HG03520 (cell line): ENCODE measurements at regions not wholly inside any gene's neighbourhood (a gene's known extent, or its start where the extent isn't known, plus 50 kb on each side); places are given as distances from the start of the nearest gene placed in this dataset.
"Not testable (repeated sequence)": the region's sequence is repeated elsewhere in the genome, so short reads cannot be mapped to it uniquely, and the experiment has no call there.

Experiments used
- ATAC-seq: cut with Tn5 transposase; IDR thresholded peaks from one replicate; pipeline ENCODE4 v1.9.1; 2021; ENCODE audit warnings: mild to moderate bottlenecking, moderate library complexity; ENCODE audit not compliant: unreplicated experiment

DNA sequence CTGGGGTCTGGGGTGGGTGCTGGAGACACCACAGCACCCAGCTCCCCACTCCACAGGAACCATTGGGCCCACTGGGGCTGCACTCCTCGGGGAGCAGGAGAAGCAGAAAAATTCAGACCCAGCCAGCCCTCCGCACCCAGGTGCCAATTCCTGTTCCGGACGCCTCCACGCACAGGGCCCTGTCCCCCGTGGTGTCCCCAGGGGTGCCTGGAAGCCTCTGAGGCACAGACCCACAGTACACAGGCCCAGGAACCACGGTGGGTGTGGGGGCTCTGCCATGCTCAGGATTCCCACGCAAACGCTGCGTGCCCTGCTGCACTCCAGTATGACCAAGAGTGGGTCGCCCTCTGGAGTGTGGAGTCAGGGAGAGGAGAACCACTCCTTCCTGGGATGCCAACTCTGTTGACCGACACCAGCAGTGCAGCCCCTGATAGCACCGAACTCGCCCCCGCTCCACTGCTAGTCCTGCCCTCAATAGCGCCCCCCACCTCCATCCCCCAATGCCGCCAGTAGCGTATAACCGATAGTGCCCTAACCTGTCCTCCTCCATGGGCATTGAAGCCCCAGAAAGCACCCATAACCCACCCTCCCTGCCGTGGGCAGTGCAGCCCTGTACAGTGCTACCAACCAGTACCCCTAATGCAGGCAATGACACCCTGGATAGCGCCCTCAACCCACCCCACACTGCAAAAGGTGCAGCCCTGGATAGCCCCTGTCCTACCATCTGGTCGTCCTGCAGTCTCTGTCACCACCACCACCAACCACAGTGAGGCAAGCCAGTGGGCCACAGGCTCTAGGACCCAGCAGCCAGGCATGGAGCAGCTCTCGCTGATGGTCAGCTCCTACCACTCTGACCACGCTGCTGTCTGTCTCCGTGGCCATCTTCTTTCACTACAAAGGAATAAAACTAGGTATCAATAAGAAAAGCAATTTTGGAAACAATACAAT is 2877.2 kb downstream of the RPIA start:
- not testable (repeated sequence) for ATAC-seq

DNA sequence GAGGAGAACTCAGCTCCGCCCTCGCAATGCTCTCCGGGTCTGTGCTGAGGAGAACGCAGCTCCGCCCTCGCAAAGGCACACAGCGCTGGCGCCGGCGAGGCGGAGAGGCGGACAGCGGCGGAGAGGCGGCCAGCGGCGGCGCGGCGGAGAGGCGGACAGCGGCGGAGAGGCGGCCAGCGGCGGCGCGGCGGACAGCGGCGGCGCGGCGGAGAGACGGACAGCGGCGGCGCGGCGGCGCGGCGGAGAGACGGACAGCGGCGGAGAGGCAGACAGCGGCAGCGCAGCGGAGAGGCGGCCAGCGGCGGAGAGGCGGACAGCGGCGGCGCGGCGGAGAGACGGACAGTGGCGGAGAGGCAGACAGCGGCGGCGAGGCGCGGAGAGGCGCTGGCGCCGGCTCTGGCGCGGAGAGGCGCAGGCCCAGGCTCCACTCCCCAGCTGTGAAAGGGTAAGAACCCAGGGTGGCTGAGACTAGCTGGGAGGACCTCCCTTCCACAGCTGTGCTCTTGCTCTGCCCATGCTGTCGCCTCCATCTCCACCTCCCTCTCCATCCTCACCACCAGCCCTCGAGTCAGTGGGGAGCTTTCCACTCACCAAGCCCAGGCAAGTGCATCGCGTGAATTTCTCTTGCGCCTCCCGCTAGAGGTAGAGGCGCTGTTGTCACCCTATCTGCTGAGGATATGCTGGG is 2879.9 kb downstream of the RPIA start:
- ATAC-seq = not testable (repeated sequence)

DNA sequence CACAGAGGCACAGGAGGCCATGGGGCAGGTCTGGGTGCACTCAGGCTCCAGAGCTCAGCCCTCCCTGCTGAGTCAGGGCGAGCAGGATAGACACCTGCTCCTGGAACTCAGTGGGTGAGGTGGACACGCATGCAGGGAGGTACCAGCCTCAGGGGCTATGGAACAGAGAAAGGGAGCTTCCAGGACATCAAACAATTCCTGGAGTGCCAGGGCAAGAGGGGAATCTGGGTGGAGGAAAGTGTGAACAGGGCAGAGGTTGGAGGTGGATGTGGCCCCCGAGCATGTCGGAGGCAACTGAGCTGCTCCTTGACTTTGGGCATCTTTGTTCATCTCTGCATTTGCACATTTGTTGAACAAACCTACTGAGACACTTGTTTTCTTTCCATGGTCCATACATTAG is 2881.5 kb downstream of the RPIA start:
- not testable (repeated sequence) for ATAC-seq

DNA sequence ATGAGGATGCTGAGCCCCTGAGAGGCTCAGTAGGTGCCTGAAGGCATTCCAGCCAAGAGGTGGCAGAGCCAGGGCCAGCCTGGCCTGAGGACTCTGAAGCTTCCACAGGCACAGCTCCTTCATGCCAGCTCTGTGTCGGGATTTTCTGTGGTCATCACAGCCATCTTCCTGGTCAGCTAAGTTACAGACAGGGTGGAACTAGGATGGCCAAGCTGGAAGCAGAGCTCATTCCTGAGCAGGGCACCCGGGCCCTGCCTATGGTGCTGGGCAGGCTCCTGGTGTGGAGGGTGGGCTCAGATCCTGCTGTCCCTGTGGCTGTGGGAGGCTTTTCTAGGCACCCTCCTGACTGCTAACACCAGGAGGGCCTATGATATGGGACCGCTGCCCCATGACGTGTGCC is 2882.3 kb downstream of the RPIA start:
- ATAC-seq = not testable (repeated sequence)

DNA sequence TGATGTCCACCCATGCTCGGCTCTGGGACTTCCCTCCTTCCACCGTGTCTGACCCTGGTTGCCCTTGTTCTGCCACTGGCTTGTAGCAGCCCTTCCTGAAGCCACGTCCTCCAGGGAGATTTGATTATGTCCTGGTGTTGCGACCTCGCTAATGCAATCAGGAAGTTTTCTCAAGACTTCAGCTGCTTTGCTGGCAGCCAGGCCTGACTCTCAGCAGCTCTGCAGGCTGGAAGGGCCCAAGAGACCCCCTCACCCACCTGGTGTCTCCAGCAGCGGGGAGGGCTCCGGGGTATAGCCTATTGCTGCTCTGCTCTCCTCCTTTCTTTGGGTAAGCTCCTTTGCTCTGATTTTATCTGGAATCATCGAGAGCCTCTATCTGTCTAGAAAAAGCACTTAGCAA is 2882.8 kb downstream of the RPIA start:
- not testable (repeated sequence) for ATAC-seq

DNA sequence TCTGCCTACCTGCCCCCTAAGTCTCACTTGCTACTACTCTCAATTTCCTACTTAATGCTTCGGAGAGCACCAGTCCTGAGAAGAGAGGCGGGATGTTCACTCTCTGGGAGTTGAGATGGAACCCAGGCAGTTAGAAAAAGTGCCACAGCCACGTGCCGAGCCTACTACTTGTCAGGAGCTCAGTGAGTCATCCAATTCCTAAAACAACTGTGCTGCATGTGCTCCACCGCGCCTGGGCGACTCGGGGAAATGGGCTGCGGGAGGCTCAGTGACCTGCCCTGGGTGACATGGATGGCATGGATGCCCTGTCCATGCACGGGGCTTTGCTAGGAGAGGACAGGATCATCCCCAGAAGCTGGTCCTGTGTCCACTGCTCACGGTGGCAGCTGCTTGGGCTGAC is 2884.2 kb downstream of the RPIA start:
- not testable (repeated sequence) for ATAC-seq

DNA sequence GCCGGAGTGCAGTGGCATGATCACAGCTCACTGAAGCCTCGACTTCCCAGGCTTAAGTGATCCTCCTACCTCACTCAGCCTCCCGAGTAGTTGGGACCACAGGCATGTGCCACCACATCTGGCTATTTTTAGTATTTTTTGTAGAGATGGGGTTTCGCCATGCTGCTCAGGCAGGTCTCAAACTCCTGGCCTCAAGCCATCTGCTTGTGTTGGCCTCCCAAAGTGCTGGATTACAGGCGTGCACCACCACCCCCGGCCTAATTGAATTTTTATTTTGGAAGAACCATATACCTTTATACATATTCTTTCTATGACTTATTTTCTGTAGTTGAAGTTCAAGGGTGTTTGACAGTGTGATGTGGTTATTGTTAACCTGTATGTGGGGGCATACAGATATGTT is 2885.9 kb downstream of the RPIA start:
- not testable (repeated sequence) for ATAC-seq

DNA sequence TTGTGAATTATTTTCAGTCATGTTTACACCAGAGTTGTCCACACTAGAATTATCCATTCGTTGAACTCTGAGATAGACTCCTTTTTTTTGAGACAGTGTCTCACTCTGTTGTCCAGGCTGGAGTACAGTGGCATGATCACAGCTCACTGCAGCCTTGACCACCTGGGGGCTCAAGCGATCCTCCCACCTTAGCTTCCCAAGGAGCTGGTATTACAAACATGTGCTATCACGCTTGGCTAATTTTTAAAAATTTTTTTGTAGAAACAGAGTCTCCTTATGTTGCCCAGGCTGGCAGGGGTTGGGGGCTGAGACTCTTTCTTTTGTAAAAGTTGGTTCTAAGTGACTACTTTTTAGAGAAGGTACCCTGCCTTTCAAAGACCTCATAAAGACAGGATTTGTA is 2887.2 kb downstream of the RPIA start:
- ATAC-seq = not testable (repeated sequence)

DNA sequence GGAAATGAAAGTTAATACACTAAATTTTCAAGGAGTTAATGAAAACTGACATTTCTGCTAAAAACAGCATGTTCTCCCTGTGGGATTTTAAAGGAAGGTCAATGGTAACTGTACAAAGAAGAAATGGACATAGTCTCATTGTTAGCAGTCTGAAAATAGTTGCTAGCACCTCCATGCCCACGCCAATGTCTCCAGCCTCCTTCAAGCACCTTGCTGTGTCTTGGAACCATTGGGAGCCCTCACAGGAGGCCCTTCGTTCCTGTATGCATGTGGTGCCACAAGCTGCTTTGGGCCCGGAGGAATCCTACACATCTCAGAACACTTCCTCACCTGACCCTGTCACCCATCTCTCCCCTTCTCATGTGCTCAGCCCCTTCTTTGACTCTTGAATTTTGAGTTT is 2888.1 kb downstream of the RPIA start:
- ATAC-seq = not testable (repeated sequence)

DNA sequence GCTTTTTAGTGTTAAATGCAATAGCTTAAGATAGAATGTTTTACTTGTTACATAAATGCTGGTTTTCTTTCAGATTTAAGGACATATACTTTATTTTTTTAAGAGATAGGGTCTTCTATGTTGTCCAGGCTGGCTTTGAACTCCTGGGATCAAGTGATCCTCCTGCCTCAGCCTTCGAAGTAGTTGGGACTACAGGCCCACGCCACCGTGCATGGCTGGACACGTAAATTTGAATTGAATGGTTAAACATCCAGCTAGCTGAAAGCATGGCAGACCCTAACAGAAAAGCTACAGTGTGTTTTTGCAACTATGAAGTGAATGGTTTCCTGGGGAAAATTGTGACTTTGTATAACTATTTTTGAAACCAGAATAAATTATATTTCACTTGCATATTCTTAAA is 2888.6 kb downstream of the RPIA start:
- not testable (repeated sequence) for ATAC-seq

DNA sequence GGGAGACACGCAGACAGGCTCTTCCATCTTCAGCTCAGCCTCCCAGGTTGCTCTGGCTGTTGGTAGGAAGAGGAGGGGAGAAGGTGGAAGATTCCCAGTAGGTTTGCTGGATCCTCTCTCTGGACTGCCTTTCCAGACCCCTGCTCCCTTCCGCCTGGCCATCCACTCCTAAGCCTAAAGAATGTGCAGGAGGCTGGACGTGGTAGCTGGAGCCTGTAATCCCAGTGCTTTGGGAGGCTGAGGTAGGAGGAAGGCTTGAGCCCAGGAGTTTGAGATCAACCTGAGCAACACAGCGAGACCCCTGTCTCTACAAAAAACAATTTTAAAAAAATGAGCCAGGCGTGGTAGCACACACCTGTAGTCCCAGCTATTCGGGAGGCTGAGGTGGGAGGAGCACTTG is 2895.6 kb downstream of the RPIA start:
- ATAC-seq = not testable (repeated sequence)

DNA sequence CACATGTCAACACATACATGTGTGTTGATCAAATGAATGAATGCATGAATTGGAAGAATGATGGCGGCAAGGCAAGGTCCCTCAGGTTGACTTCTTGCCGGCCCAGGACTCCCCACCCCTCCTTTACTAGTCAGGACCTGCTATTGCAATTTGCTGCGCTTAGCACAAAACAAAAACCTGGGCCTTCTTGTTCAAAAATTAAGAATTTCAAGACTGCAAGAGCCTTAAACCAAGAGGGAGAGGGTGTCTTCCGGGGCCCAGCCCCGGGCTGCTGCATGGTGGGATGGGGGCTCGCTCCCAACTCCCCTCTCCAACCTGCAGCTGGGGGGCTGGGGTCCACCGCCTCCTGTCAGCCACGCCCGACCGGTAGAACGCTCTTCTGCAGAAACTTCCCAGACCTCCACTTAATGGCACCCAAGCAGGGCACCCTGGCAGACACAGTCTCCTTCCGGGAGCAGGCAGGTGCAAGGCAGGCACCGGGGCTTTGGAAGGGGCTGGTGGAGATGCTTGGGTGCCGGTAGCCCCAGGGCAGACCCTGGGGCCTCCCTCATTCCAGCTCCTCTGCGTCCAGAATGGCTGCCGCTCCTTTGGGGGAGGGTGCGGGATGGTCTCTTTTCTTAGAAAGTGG is 2896.5 kb downstream of the RPIA start:
- ATAC-seq = not testable (repeated sequence)

DNA sequence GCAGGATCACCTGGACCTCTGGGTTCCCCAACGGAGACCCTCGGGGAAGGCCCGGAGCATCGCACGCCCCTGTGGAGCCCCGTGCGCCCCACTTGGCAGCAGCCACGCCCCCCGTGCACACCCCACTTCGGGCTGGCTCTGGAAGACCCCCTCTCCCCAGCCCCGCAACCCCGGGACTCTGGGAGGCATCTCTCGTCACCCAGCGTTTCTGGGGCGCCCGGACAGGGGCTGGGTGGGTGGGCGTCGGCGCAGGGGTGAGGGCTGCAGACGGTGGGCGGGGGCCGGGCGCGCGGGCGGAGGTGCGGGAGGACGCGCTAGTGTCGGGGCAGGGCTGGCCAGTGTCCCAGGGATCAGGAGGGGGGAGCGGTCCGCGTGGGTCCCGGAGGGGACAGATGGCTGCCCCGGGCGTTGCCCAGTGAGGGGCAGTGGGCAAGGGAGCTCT is 2897.3 kb downstream of the RPIA start:
- ATAC-seq = not testable (repeated sequence)

DNA sequence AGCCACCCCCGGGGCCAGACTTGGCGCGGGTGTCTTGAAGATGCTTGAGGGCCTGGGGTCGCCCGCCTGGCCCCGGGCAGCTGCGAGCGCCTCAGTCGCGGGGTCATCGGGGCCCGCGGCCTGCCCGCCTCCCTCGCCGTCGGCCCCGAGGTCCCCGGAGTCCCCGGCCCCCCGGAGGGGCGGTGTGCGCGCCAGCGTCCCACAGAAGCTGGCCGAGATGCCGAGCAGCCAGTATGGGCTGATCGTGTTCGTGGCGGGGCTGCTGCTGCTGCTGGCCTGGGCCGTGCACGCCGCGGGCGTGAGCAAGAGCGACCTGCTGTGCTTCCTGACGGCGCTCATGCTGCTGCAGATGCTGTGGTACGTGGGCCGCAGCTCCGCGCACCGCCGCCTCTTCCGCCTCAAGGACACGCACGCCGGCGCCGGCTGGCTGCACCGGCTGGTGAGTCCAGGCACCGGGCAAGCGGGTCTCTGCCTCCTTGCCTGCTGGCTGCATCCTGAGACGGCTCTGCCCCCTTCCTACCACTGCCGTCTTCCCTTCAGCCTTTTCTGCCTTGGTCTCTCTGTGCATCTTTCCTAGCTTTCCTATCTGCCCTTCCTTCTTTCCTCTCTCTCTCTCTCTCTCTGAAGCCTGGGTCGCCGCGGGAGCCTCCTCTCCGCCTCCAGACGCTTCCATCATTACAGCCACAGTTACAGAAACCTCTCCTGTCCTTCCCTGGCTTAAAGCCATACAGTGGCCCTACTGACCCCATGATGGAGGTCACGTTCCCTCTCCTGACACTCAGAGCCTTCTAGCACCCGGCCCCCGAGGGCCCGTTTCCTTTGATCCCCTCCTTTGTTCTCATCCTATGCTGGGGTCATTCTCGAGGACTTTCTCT is 2898.2 kb downstream of the RPIA start:
- ATAC-seq = not testable (repeated sequence)

DNA sequence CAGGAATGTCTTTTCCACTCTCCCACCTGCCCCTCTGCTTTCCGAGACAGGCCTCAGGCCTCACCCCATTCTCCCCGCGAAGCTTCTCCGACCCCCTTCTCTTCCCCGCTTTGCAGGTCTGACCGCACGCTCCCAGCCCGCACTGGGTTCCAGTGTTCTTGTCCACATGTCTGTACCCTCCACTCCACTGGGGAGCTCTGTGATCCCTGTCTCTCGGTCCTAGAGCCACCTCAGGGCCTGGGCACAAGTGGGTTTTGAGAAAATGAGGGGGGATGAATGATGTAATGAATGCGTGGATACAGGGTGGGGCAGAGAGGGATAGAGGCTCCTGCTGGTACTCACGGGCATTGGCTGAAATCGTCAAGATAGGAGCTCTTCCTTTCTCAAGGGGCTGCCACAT is 2898.9 kb downstream of the RPIA start:
- not testable (repeated sequence) for ATAC-seq

DNA sequence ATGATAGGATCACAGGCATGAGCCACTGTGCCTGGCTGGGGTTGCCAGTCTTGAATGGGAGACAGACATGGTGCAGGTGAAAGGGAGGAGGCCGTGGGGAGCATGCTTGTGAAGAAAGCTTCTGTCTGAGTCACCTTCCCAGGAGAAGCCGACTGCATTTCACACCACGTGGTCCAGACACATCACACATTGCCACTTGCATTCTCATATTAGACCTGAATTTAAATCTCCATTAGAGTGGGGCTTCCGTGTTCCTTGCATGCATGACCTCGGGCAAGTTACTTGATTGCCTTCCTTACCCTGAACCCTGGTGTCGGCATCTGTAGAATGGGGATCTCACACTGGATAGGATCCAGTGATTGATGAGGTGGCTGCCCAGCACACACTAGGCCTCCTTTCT is 2899.6 kb downstream of the RPIA start:
- not testable (repeated sequence) for ATAC-seq

DNA sequence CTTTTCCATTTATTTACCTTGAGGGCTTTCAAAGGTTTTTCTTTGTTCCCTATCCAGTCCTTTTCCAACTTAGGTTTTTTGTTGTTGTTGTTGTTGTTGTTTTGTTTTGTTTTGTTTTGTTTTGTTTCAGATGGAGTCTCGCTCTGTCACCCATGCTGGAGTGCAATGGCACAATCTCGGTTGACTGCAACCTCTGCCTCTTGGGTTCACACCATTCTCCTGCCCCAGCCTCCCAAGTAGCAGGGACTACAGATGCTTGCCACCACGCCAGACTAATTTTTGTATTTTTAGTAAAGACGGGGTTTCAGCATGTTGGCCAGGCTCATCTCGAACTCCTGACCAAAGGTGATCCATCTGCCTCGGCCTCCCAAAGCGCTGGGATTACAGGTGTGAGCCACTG is 2906.0 kb downstream of the RPIA start:
- not testable (repeated sequence) for ATAC-seq

DNA sequence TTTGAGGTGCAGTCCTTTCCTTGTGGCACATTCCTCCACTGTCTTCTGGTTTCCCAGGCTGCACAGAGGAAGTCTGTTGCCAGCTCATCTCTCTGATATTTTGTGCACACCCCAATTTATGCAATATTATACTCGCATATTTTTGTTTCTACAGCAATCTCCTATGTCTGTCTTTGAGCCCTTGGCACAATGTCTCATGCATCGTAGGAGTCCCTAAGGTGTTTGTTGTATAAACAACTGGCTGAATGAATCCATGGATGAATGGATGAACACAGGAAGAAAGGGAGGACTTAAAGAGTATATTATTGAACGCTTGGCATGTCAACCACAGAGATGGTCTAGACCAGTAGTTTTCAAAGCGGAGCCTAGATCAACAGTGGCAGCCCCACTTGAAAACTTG is 2907.0 kb downstream of the RPIA start:
- ATAC-seq = not testable (repeated sequence)

DNA sequence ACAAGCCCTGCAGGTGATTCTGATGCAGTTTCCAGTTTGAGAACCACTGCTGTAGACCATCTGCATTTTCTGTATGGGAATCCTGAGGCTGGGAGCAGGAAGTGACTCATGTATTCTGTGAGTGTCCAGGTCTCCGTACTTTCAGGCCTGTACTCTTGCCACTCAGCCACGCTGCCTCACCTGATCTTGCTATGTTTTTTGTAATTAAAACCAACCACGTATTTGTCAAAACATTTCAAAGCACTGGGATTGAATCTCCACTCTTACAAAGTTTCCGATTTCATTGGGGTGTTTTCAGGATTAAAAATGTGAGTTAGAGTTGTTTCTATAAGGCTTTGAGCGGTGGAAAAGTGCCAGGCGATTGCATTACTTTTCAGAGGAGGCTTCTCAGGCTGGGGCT is 2907.5 kb downstream of the RPIA start:
- ATAC-seq = not testable (repeated sequence)

DNA sequence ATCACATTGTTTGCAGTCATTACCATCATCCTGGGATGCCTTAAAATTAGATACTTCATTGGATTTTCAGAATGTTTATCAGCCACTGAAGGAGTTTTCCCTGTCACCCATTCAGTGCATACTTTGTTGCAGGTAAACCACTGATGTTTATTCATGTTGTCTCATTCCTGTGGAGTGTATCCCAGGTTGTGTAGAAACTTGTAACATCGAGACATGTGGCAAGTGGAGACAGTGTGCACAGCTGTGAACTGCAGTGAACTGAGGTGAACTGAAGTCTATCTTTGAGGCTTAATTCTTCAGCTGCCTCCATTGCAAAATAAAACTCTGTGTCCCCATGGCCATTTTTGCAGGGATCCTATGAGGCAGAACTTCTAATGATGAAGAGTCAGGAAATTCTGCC is 2911.4 kb downstream of the RPIA start:
- ATAC-seq = not testable (repeated sequence)
